C4-2B (cell line): ENCODE measurements at regions not wholly inside any gene's neighbourhood (a gene's known extent, or its start where the extent isn't known, plus 50 kb on each side); places are given as distances from the start of the nearest gene placed in this dataset.
A peak's percentile ranks its signal among the peaks of the same experiment; 100 is the strongest.
"Not testable (repeated sequence)": the region's sequence is repeated elsewhere in the genome, so short reads cannot be mapped to it uniquely, and the experiment has no call there.

Experiments used
- H3K27ac ChIP-seq: fragments of 450-650 bp; 2 replicates; pipeline ENCODE4 v1.5.1; 2017
- CTCF ChIP-seq: fragments of 450-650 bp; conservative IDR thresholded peaks from 2 replicates; pipeline ENCODE4 v1.5.1; 2017; ENCODE audit warnings: mild to moderate bottlenecking
- ZFX ChIP-seq: fragments of 450-650 bp; IDR thresholded peaks from 2 replicates; pipeline ENCODE4 v1.6.1; 2017

GRCh38 chr4:73335679-73336078 lies 68.4 kb upstream of the ALB start:
- TF ChIP-seq ZFX (no peak), CTCF (no peak)
- H3K27ac ChIP-seq: no peak overlapping the region

- not testable (repeated sequence) for H3K27ac ChIP-seq
These were observed 72.1 kb upstream of the ALB start for GRCh38 chr4:73332012-73332411.

- TF ChIP-seq ZFX: no peak
- no peak for TF ChIP-seq CTCF
- H3K27ac ChIP-seq: no peak overlapping the region
These were observed 70.7 kb upstream of the ANKRD17 start for GRCh38 chr4:73329300-73329699.

- H3K27ac ChIP-seq: not testable (repeated sequence)
These were observed 67.2 kb upstream of the ANKRD17 start for GRCh38 chr4:73325776-73326175.

- H3K27ac ChIP-seq: no peak overlapping the region
- TF ChIP-seq ZFX (no peak), CTCF (no peak)
These were observed 58.5 kb upstream of the ANKRD17 start for GRCh38 chr4:73317092-73317491.

- TF ChIP-seq ZFX: no peak
- TF ChIP-seq CTCF: no peak
- no peak overlapping the region for H3K27ac ChIP-seq
These were observed 56.5 kb upstream of the ANKRD17 start for GRCh38 chr4:73315091-73315490.

- no peak overlapping the region for H3K27ac ChIP-seq
- no peak for TF ChIP-seq CTCF
- TF ChIP-seq ZFX: no peak
These were observed 54.4 kb upstream of the ANKRD17 start for GRCh38 chr4:73312967-73313366.

- TF ChIP-seq ZFX (no peak), CTCF (peak; percentile 58)
- H3K27ac ChIP-seq: no peak overlapping the region
These were observed 52.8 kb upstream of the ANKRD17 start for GRCh38 chr4:73311428-73311827.

- TF ChIP-seq ZFX: no peak
- TF ChIP-seq CTCF: no peak
- no peak overlapping the region for H3K27ac ChIP-seq
These were observed 50.6 kb upstream of the ANKRD17 start for GRCh38 chr4:73309211-73309610.
